ENCODE measurements at regions not wholly inside any gene's neighbourhood (a gene's known extent, or its start where the extent isn't known, plus 50 kb on each side); places are given as distances from the start of the nearest gene placed in this dataset.
"Not testable (repeated sequence)": the region's sequence is repeated elsewhere in the genome, so short reads cannot be mapped to it uniquely, and the experiment has no call there.

DNA sequence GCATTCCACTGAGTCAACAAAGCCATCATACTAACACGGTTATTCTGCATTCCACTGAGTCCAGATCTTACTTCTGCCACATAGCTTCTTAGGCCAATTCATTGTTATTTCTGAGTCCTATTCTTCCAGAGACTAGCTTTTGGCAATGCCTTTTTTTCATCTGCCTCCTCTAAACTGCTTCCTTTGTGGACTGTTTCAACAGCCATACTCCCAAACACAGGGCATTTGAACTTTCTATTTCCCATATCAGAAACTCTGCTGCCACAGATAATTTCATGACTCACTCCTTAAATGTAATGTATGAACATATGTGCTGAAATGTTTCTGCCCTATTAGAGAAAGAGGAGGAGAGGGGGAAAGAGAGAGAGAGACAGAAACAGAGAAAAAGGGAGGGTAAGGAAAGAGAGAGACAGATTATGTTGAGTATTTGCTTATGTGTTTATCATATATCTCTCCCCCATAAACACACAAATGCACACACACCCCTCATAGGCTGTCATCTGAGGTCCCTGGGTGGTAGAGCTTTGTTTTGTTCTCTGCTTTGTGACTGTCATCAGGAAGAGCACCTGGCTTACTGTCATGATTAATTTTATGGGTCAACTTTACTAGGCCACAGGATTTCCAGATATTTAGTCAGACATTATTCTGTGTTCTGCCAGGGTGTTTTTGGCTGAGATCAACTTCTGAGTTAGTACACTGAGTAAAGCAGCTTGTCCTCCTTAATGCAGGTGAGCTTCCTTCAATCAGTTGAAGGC is 308.0 kb upstream of the KCND2 start:
- intact Hi-C loops (cut with DNase I), result no loop called here
- no peak for DNase-seq (ENCODE audit: low spot score)

DNA sequence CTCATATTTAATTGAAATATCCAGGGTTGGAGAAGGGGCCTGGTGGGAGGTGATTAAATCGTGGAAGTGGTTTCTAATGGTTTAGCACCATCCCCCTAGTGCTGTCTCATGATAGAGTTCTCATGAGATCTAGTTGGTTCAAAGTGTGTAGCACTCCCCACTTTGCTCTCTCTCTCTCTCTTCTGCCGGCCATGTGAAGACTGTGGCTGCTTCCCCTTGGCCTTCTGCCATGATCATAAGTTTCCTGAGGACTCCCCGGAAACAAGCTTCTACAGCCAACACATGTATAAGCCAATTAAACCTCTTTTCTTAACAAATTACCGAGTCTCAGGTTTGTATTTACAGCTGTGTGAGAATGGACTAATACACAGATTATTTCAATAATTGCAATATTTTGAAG is 305.8 kb upstream of the KCND2 start:
- intact Hi-C loops (cut with DNase I), result no loop called here
- no peak for DNase-seq (ENCODE audit: low spot score)

DNA sequence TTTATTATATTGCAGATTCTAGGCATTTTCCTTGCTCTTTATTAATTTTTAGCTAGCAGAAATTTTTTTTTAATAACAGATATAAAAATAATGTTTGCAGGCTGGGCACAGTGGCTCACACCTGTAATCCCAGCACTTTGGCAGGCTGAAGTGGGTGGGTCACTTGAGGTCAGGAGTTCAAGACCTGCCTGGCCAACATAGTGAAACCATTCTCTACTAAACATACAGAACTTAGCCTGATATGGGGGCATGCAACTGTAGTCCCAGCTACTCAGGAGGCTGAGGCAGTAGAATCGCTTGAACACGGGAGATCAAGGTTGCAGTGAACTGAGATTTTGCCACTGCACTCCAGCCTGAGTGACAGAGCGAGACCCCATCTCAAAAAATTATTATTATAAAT is 304.6 kb upstream of the KCND2 start:
- DNase-seq (ENCODE audit: low spot score); intact Hi-C loops (cut with DNase I): not testable (repeated sequence)

DNA sequence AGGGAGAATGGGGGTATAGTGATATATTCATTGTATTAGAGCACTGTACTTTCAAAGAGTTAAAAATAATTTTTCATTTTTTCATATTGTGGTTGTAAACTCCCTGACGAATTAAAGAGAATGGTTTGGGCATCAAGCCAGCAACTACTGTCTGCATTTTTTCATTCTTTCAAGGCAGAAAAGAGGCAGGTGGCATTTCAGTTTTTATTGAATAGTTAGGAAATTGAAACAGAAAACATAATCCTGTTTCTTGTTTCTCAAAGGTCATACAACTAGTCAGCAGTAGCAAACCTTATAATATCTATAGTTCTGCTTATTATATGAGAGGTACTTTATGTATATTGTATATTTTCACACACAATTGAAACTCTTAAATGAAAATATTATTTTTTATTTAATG is 303.9 kb upstream of the KCND2 start:
- DNase-seq (ENCODE audit: low spot score), result no peak
- intact Hi-C loops (cut with DNase I), result no loop called here

DNA sequence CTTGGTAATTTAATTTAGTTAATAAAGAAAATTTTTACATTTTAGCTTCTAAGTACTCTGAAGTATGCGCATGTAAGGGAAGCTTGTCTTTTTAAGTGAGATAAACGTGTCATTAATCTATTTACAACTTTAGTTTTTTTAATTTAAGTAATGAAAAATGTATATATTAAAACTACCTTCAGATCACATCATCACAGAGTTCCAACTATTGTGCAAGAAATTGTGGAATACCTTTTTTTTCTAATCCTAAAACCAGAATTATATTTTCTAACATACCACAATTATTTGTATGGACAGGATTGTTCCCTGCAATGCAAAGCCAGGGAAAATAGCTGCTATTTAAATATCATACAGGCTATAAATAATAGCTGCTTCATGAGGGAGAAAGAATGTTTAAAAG is 303.2 kb upstream of the KCND2 start:
- DNase-seq (ENCODE audit: low spot score), result no peak
- intact Hi-C loops (cut with DNase I), result no loop called here

DNA sequence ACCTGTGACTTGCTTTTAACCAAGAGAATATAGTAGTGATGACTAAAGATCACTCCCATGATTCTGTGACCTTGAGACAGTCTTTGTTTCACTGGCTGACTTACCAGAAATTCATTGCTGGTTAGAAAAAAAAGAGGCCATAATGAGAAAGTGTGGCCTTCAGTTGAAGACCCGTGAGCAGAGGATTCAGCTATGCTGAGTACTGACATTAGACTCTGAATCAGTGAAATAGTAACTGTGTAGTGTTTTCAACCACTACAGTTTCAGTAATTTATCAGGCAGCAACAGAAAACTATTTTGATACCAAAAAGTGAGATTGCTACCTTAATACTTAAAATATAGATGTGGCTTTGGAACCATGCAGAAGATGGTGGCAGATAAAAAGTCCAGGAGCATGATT is 298.0 kb upstream of the KCND2 start:
- intact Hi-C loops (cut with DNase I), result no loop called here
- DNase-seq (ENCODE audit: low spot score), result no peak

DNA sequence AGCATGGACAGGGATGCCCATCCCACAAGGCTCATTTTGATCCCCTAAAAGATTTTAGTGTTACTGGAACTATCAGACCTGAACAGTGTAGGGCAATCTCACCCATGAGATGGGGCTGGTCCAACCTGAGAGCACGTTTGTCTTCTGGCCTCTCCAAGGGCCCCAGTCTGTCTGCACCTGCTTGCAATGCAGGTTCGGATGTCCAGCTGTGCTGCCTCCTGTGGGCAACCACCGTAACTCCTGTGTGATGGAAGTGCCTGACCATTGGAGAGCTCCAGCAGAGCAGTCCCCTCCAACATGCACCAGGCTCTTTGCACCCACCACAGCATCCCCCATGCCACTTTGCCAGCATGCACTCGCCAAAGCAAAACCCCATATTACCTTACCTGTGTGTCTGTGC is 290.1 kb upstream of the KCND2 start:
- no peak for DNase-seq (ENCODE audit: low spot score)
- intact Hi-C loops (cut with DNase I), result no loop called here

DNA sequence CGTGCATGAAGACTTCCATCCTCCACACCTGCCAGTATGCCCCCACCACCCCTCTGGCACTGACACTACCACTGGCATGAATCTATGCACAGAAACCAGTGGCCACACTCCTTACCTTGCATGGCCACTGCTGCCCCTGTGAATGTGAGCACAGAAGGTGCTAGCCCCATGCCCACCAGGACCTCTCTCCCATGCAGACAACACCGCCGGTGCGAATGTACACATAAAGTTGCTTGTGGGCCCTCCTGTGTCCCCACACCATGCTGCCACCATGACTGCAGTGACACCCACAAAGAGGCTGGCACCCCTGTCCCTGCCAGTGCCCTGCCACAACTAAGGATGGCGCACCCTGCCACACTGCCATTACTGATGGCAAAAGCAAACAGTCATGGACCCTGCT is 289.5 kb upstream of the KCND2 start:
- DNase-seq (ENCODE audit: low spot score), result peak; percentile 62
- intact Hi-C loops (cut with DNase I), result no loop called here

DNA sequence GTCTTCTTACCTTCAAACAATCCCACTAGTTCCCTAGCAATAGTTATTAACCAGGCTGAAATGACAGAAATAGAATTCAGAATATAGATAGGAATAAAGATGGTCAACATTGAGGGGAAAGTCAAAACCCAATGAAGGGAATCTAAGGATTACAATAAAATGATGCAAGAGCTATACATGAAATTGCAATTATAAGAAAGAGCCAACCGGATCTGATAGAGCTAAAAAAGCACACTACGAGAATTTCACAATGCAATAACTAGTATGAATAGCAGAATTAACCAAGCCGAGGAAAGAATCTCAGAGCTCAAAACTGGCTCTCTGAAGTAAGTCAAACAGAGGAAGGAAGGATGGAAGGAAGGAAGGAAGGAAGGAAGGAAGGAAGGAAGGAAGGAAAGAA is 288.7 kb upstream of the KCND2 start:
- intact Hi-C loops (cut with DNase I), result no loop called here
- DNase-seq (ENCODE audit: low spot score), result no peak

DNA sequence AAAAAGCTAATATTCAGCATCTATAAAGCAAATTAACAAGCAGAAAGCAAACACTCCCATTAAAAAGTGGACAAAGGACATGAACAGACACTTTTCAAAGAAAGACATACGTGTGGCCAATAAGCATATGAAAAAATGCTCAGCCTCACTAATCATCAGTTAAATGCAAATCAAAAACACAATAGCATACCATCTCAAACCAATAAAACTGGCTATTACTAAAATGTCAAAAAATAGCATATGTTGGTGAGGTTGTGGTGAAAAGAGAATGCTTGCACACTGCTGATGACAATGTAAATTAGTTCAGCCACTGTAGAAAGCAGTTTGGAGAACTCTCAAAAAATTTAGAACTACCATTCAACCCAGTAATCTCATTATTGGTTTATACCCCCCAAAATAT is 284.6 kb upstream of the KCND2 start:
- DNase-seq (ENCODE audit: low spot score), result no peak
- intact Hi-C loops (cut with DNase I), result no loop called here

DNA sequence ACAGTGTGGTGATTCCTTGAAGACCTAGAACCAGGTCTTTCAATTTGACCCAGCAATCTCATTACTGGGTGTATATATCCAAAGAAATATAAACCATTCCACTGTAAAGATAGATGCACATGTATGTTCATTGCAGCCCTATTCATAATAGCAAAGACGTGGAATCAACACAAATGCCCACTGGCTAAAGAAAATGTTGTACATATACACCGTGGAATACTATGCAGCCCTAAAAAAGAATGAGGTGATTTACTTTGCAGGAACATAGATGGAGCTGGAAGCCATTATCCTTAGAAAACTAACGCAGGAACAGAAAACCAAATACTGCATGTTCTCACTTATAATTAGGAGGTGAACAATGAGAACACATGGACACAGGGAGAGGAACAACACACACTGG is 278.0 kb upstream of the KCND2 start:
- DNase-seq (ENCODE audit: low spot score), result no peak
- intact Hi-C loops (cut with DNase I), result no loop called here

DNA sequence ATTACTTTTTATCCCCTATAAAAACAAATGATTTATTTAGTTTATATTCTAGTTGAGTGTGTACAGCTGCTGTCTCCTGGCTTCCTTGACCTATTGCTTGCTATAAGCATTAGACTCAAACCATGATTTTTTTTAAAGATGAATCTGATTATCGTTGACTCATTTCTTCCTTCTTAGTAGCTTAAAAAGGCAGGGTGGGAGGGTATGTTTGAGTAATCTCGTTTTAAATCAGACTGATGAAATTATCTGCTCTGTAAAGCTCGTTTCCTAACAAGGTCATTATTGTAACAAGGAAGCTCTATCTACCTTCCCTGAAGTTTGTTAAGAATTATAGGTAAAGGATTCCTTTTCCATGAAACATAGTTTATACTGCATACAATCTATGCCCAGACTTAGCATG is 276.3 kb upstream of the KCND2 start:
- intact Hi-C loops (cut with DNase I), result no loop called here
- no peak for DNase-seq (ENCODE audit: low spot score)

DNA sequence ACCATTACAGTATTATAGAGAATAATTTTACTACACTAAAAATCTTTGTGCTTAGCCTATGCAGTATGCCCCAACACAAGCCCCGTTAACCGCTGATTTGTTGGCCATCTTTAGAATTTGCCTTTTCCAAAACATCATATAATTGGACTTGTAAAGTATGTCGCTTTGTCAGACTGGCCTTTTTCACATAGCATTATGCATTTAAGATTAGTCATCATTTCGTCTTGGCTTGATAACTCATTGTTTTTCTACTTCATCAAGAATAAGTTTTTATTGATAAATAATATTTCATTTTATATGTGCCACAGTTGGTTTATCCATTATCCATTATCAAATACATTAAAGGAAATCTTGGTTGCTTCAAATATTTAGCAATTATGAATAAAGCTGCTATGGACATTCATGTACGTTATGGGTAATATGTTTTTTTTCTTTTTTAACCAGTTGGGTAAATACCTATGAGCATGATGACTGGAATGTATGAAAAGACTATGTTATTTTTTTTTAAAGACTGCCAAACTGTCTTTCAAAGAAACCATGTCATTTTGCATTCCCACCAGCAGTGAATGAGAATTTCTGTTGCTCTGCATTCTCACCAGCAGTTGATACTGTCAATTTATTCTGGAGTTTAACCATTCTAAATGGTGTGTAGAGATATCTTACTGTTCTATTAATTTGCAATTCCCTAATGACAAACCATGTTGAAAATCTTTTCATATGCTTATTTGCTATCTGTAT is 273.1 kb upstream of the KCND2 start:
- intact Hi-C loops (cut with DNase I), result no loop called here
- DNase-seq (ENCODE audit: low spot score), result no peak

DNA sequence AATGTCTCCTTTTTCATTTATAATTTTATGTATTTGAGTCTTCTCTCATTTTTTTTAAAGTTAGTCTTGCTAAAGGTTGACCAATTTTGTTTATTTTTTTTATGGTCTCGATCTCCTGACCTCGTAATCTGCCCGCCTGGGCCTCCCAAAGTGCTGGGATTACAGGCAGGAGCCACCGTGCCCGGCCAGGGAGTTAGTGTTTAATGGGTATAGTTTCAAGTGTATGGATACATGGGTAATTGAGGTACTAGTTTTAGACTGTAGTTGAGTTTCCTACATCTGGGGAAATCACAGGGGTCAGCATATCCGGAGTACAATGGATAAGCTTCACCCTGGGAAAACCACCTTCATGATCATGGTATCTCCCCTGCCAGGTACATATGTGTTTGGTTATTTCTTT is 267.3 kb upstream of the KCND2 start:
- DNase-seq (ENCODE audit: low spot score), result no peak
- intact Hi-C loops (cut with DNase I), result no loop called here

DNA sequence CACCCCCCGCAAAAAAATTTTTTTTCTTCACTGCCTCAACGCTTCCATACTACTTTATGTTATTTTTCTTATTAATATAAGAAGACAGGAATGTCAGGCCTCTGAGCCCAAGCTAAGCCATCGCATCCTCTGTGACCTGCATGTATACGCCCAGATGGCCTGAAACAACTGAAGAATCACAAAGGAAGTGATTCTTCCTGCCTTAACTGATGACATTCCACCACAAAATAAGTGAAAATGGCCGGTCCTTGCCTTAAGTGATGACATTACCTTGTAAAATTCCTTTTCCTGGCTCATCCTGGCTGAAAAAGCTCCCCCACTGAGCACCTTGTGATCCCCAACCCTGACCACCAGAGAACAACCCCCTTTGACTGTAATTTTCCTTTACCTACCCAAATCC is 258.7 kb upstream of the KCND2 start:
- DNase-seq (ENCODE audit: low spot score); intact Hi-C loops (cut with DNase I): not testable (repeated sequence)

DNA sequence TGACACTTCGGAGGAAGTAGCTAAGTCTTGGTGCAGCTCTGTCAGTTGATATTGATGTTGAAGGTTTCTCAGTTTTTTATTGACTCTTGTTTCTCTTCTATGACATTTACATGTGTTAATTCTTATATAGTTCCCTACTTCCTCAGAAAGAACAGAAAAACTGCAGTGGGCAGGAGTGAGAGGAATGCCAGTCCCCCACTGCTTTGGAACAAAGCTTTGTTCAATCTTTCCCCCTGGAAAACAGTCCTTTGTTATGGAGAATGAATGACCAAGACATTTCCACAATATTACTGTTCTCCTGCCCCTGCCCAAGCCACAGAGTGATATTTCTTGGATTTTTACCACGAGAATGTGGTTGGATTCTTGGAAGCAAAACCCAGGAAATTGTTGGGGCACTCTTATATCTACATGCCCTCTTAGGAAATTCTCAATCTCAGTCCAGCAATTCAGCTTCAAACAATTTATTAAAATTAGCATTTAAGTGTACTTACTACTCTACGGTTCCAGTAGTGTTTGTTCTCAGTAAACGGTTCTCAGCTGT is 258.0 kb upstream of the KCND2 start:
- intact Hi-C loops (cut with DNase I), result no loop called here
- DNase-seq (ENCODE audit: low spot score), result no peak

DNA sequence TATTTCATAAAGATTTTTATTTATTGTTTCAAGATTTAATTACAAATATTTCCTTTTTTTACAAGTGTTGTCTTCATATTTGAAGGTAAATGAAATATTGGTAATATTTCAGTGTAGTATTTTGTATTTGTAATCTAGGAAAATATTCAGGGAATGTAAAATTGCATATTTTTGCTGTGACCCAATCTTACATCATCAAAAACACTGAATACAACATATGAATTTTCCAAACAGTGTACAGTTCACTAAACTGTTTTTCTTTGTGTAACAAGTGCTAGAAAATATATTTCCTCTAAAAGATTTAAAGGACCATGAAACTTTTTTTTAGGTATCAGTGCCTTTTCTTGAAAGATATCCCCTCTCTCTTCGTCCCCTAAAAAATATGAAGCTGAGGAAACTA is 251.9 kb upstream of the KCND2 start:
- intact Hi-C loops (cut with DNase I), result no loop called here
- no peak for DNase-seq (ENCODE audit: low spot score)

DNA sequence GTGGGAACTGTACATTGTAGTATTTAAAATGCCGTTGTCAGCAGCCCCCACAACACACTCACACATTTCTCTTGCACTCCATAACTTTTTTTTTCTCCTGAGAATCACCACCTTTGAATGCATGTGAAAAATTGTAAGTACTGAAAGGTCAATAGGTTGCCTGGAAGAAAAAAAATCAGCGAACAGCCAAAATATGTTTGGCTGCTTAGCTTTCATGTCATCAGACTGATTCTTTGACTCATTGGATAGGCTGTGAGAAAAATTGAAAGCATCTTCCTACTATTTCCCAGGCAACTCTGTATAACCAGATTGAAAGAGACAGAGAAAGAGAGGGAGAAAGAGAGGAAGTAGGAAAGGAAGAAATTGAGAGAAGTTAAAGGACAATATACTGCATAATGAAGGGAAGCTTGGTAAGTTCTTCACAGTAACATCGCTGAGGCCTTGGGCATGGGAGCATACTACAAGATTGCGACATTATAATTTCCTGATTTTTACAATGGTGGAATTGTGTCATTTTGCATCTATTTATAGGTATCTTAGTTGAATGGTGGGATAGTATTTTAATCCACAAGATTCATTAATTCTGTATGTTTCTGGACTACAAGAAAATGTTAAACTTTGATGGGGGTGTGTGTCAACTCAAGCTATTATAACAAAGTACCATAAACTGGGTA is 249.3 kb upstream of the KCND2 start:
- DNase-seq (ENCODE audit: low spot score), result no peak
- intact Hi-C loops (cut with DNase I), result no loop called here

DNA sequence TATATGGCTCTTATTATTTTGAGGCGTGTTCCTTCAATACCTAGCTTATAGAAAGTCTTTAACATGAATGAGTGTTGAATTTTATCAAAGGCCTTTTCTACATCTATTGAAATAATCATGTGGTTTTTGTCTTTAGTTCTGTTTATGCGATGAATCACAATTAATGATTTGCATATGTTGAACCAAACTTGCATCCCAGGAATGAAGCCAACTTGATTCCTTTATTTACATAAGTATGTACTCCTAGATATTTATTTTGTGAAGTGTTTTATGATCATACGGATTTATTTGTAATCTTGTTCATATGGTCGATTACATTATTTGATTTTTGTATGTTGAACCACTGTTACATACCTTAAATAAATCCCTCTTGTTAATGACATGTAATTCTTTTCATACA is 244.3 kb upstream of the KCND2 start:
- intact Hi-C loops (cut with DNase I), result no loop called here

DNA sequence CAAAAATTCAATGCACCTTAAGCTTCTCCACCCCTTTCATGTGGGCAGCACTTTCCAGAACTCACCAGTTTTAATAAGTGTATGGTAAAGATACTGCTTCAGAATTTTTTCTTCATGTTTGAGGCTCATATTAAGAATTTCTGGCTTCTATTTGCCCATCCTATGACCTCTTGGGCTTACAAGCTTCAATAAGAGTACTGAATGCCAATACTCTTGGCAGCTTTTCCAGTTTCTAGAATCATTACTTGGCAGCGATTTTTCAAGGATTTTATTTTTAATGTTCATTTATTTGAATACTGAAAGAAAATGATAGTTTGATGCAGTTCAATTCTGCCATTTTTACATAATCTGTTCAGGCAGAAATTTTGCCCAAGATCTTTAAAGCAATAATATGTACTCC is 242.1 kb upstream of the KCND2 start:
- no peak for DNase-seq (ENCODE audit: low spot score)
- intact Hi-C loops (cut with DNase I), result no loop called here

More for the DNA sequence above, 244.3 kb upstream of the KCND2 start:
- DNase-seq (ENCODE audit: low spot score), result no peak
